ENCODE measurements at regions not wholly inside any gene's neighbourhood (a gene's known extent, or its start where the extent isn't known, plus 50 kb on each side); places are given as distances from the start of the nearest gene placed in this dataset.
A peak's percentile ranks its signal among the peaks of the same experiment; 100 is the strongest.

DNA sequence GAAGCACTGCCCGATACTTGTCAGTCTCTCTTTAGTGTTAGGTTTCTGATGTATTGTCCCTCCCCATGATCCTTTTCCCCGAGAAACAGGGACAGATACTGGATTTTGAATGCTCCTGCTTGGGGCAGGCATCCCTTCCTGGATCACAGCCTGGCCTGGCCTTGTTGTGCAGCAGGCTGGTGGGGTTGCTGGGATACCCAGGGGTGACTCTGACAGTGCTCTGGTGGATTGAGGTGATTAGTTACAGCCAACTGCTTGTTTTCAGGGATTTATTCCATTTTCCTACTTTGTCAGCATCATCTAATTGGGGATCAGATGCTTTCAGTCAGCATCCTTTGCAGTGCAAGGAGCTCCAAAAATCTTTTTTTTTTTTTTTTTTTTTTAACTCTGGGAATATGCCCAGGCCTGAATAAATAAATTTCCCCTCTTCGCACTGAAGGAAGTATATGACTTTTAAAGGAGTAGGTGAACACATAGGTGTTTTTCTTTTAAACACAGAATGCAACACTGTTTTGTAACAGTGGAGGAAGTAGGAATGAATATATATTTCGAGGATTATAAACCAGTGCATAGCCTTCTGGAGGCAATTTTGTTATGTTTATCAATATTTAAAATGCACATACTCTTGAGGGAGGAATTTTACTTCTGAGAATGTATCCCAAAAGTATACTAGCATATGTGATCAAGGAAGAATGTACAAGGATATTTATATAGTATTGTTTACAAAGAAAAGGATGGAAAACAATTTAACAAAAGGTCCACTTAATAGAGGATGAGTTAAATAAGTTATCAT lies 127.3 kb upstream of the ELL2 start:
- Histone ChIP-seq H3K4me3 (ENCODE audit: low read length) (no peak overlapping the region), H3K4me1 (ENCODE audit: control insufficient read depth, insufficient read depth, low read length) (peaks cover 13% of the 10 kb centered on the region), H3K27me3 (ENCODE audit: control insufficient read depth, insufficient read depth, low read length, poor library complexity, severe bottlenecking) (no peaks in the 10 kb centered on the region), H3K9me3 (ENCODE audit: control insufficient read depth, low read length) (peaks cover 8% of the 10 kb centered on the region), H3K36me3 (ENCODE audit: control insufficient read depth, insufficient read depth, low read length) (no peaks in the 10 kb centered on the region), H3K9ac (ENCODE audit: extremely low read depth, low read length, poor library complexity, severe bottlenecking) (no peak overlapping the region), H3K27ac (ENCODE audit: low read depth, low read length) (no peak overlapping the region)
- H3K4me1 Mint-ChIP-seq, result peaks cover 71% of the 10 kb centered on the region
- 89 to 92% methylated on average over 2 to 4 of the region's 4 CpGs for WGBS, 2 experiments (ENCODE audit: insufficient coverage in 1 of 2, insufficient read length in 1 of 2)
- DNase-seq, result no peak
- no peak overlapping the region for H3K4me3 Mint-ChIP-seq
- TF ChIP-seq, protein P1, sequence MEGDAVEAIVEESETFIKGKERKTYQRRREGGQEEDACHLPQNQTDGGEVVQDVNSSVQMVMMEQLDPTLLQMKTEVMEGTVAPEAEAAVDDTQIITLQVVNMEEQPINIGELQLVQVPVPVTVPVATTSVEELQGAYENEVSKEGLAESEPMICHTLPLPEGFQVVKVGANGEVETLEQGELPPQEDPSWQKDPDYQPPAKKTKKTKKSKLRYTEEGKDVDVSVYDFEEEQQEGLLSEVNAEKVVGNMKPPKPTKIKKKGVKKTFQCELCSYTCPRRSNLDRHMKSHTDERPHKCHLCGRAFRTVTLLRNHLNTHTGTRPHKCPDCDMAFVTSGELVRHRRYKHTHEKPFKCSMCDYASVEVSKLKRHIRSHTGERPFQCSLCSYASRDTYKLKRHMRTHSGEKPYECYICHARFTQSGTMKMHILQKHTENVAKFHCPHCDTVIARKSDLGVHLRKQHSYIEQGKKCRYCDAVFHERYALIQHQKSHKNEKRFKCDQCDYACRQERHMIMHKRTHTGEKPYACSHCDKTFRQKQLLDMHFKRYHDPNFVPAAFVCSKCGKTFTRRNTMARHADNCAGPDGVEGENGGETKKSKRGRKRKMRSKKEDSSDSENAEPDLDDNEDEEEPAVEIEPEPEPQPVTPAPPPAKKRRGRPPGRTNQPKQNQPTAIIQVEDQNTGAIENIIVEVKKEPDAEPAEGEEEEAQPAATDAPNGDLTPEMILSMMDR (conservative IDR thresholded peaks at IDR 0.05), result no peak
- H3K36me3 Mint-ChIP-seq (ENCODE audit: low read depth), result peaks cover 2% of the 10 kb centered on the region
- peaks cover 2% of the 10 kb centered on the region for H3K9me3 Mint-ChIP-seq
- peak overlapping the region; percentile 10 for H3K27ac Mint-ChIP-seq
- no peaks in the 10 kb centered on the region for H3K27me3 Mint-ChIP-seq (ENCODE audit: insufficient read depth)

DNA sequence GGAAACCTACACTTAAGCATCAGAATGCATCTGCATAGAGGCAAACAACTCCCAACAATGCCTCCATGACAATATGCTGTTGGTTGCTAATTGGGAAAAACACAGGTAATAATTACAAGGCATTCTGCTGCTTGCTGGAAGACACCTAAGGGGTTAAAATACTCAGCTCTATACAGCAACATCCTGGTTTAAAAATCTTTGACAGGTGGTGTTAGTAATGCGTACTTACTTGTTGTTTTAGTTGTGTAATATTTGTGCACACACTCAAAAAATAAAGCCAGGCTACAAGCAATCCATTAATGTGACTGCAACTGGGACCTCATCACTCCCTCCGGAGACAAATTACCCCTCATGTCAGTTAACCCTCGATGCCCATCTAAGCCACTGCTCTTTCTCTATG lies 126.3 kb upstream of the ELL2 start:
- Mint-ChIP-seq H3K27ac (peak overlapping the region; percentile 10), H3K4me1 (peaks cover 70% of the 10 kb centered on the region), H3K4me3 (no peak overlapping the region), H3K27me3 (ENCODE audit: insufficient read depth) (no peaks in the 10 kb centered on the region), H3K36me3 (ENCODE audit: low read depth) (peaks cover 2% of the 10 kb centered on the region), H3K9me3 (peaks cover 2% of the 10 kb centered on the region)
- Histone ChIP-seq H3K36me3 (ENCODE audit: control insufficient read depth, insufficient read depth, low read length) (no peaks in the 10 kb centered on the region), H3K4me1 (ENCODE audit: control insufficient read depth, insufficient read depth, low read length) (peaks cover 12% of the 10 kb centered on the region), H3K9ac (ENCODE audit: extremely low read depth, low read length, poor library complexity, severe bottlenecking) (no peak overlapping the region), H3K27me3 (ENCODE audit: control insufficient read depth, insufficient read depth, low read length, poor library complexity, severe bottlenecking) (no peaks in the 10 kb centered on the region), H3K27ac (ENCODE audit: low read depth, low read length) (no peak overlapping the region), H3K9me3 (ENCODE audit: control insufficient read depth, low read length) (peaks cover 8% of the 10 kb centered on the region), H3K4me3 (ENCODE audit: low read length) (no peak overlapping the region)
- 40 to 77% methylated on average over 2 to 3 of the region's 3 CpGs for WGBS, 2 experiments (ENCODE audit: insufficient coverage in 1 of 2, insufficient read length in 1 of 2)
- TF ChIP-seq, protein P1 (conservative IDR thresholded peaks at IDR 0.05), result no peak
- DNase-seq, result no peak

DNA sequence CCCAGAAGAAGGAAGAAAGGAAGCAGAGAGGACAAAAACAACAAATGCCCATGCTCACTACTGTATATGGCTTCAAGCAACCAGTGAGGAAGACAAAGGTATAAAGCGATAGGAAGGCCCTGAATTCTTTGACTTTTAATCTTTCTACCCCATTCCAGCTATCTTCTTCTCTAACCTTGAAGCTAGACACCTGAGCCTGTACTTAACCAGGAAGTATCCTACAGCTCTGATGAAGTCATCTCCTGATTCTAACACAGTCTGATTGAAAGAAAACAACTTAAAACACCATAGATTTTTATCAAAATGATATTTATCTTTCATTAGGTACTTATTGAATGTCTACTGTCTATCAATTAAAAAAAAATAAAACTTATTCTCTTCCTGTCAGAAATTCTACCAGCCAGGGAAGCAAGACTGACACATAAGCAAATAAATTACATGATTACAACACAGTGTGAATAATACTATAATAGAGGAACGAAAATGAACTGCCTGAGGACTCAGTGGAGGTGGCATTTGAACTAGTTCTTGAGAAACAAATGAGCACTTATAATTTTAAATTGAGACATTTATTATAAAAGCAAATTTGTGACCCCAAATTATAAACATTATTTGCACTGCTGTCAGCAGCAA lies 123.3 kb upstream of the ELL2 start:
- Histone ChIP-seq H3K27ac (ENCODE audit: low read depth, low read length) (no peak overlapping the region), H3K36me3 (ENCODE audit: control insufficient read depth, insufficient read depth, low read length) (no peaks in the 10 kb centered on the region), H3K9ac (ENCODE audit: extremely low read depth, low read length, poor library complexity, severe bottlenecking) (no peak overlapping the region), H3K27me3 (ENCODE audit: control insufficient read depth, insufficient read depth, low read length, poor library complexity, severe bottlenecking) (no peaks in the 10 kb centered on the region), H3K9me3 (ENCODE audit: control insufficient read depth, low read length) (no peaks in the 10 kb centered on the region), H3K4me1 (ENCODE audit: control insufficient read depth, insufficient read depth, low read length) (peaks cover 19% of the 10 kb centered on the region), H3K4me3 (ENCODE audit: low read length) (peak overlapping the region; percentile 56)
- no peak for DNase-seq
- H3K4me3 Mint-ChIP-seq, result no peak overlapping the region
- WGBS, 2 experiments (ENCODE audit: insufficient coverage in 1 of 2, insufficient read length in 1 of 2), result 80% methylated on average over 1 of the region's 2 CpGs; no CpG with 5 or more reads in 1 of the 2 experiments
- no peak overlapping the region for H3K27ac Mint-ChIP-seq
- TF ChIP-seq, protein P1 (conservative IDR thresholded peaks at IDR 0.05), result no peak
- no peaks in the 10 kb centered on the region for H3K27me3 Mint-ChIP-seq (ENCODE audit: insufficient read depth)
- no peaks in the 10 kb centered on the region for H3K36me3 Mint-ChIP-seq (ENCODE audit: low read depth)
- peaks cover 68% of the 10 kb centered on the region for H3K4me1 Mint-ChIP-seq
- no peaks in the 10 kb centered on the region for H3K9me3 Mint-ChIP-seq
